ENCODE measurements at regions not wholly inside any gene's neighbourhood (a gene's known extent, or its start where the extent isn't known, plus 50 kb on each side); places are given as distances from the start of the nearest gene placed in this dataset.

DNA sequence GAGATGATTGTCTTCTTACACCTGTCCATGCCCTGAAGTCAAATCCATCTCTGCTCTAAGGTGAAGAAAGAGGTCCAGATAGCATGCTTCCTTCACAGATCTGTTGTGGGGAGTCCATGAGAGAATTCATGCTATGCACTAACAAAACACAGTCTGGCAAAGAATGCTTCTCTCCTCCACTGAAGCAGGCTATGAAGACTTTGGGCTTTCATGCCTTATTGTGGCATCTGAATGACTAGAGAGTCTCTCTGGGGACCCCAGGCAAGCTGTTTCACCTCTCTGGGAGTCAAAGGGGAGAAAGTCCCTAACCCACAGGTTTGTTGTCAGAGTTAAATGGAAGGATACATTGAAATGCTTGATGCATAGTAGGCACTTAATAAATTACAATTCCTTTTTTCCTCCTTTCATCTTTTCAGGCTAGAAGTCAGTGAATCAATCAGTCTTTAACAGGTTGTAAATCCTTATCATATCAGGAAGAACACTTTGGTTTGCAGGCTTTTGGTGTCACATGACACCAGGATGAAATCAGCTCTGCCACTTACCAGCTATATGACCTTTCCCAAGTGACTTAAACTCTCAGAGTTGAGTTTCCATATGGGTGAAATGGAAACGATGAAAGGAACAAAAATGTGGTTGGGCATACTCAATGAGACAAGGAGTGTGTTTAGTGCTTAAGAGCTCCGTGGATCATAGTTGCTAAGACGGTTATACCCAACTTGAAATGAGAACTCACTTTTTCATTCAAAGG, 200.1 kb upstream of the DAB1 start:
- no peaks in the 10 kb centered on the region for H3K4me1 Mint-ChIP-seq (ENCODE audit: low read depth)
- no peak for TF ChIP-seq CTCF (IDR thresholded peaks at IDR 0.05)
- intact Hi-C loops (cut with micrococcal nuclease): no loop called here

GRCh38 chr1:57623039-57623790, 199.4 kb upstream of the DAB1 start:
- no peaks in the 10 kb centered on the region for H3K4me1 Mint-ChIP-seq (ENCODE audit: low read depth)

More for the DNA sequence above, 200.1 kb upstream of the DAB1 start:
- no peaks in the 10 kb centered on the region for H3K27me3 Mint-ChIP-seq
- no peak overlapping the region for H3K27ac Mint-ChIP-seq
- CTCF ChIA-PET: no interaction called here
- no peak overlapping the region for H3K4me3 Mint-ChIP-seq
- ATAC-seq: no peak
- POLR2A ChIA-PET: no interaction called here
- no peak for DNase-seq
- no peaks in the 10 kb centered on the region for H3K9me3 Mint-ChIP-seq
- no peaks in the 10 kb centered on the region for H3K36me3 Mint-ChIP-seq (ENCODE audit: low read depth)

GRCh38 chr1:57621776-57622175, 197.9 kb upstream of the DAB1 start:
- peaks cover 3% of the 10 kb centered on the region for H3K27me3 Mint-ChIP-seq
- no peak for ATAC-seq

More at GRCh38 chr1:57623039-57623790, 199.4 kb upstream of the DAB1 start:
- DNase-seq: peak; percentile 2
- H3K9me3 Mint-ChIP-seq: no peaks in the 10 kb centered on the region
- no peak overlapping the region for H3K4me3 Mint-ChIP-seq
- no peaks in the 10 kb centered on the region for H3K27me3 Mint-ChIP-seq
- TF ChIP-seq CTCF (IDR thresholded peaks at IDR 0.05): no peak
- H3K27ac Mint-ChIP-seq: no peak overlapping the region
- peak; percentile 39 for ATAC-seq
- ChIA-PET CTCF (interaction anchor here (0.6 kb wide), 1 partner anchor 31 kb away, joined by 5 read pairs; no protein-coding TSS in a partner anchor), POLR2A (no interaction called here)
- H3K36me3 Mint-ChIP-seq (ENCODE audit: low read depth): no peaks in the 10 kb centered on the region
- intact Hi-C loops (cut with micrococcal nuclease): no loop called here

GRCh38 chr1:57620605-57621004, 196.7 kb upstream of the DAB1 start:
- no peak overlapping the region for H3K4me3 Mint-ChIP-seq
- DNase-seq (no peak), ATAC-seq (no peak)
- peaks cover 4% of the 10 kb centered on the region for H3K4me1 Mint-ChIP-seq (ENCODE audit: low read depth)
- intact Hi-C loops (cut with micrococcal nuclease): no loop called here
- H3K27ac Mint-ChIP-seq: no peak overlapping the region
- H3K27me3 Mint-ChIP-seq: peaks cover 6% of the 10 kb centered on the region
- no peaks in the 10 kb centered on the region for H3K36me3 Mint-ChIP-seq (ENCODE audit: low read depth)
- TF ChIP-seq CTCF (IDR thresholded peaks at IDR 0.05): no peak
- CTCF ChIA-PET: no interaction called here
- H3K9me3 Mint-ChIP-seq: no peaks in the 10 kb centered on the region
- POLR2A ChIA-PET: no interaction called here

More at GRCh38 chr1:57621776-57622175, 197.9 kb upstream of the DAB1 start:
- no peak for TF ChIP-seq CTCF (IDR thresholded peaks at IDR 0.05)
- DNase-seq: no peak
- no peaks in the 10 kb centered on the region for H3K36me3 Mint-ChIP-seq (ENCODE audit: low read depth)
- CTCF ChIA-PET: no interaction called here
- H3K27ac Mint-ChIP-seq: no peak overlapping the region
- H3K4me3 Mint-ChIP-seq: no peak overlapping the region
- H3K4me1 Mint-ChIP-seq (ENCODE audit: low read depth): no peaks in the 10 kb centered on the region
- intact Hi-C loops (cut with micrococcal nuclease): no loop called here
- POLR2A ChIA-PET: no interaction called here
- no peaks in the 10 kb centered on the region for H3K9me3 Mint-ChIP-seq

DNA sequence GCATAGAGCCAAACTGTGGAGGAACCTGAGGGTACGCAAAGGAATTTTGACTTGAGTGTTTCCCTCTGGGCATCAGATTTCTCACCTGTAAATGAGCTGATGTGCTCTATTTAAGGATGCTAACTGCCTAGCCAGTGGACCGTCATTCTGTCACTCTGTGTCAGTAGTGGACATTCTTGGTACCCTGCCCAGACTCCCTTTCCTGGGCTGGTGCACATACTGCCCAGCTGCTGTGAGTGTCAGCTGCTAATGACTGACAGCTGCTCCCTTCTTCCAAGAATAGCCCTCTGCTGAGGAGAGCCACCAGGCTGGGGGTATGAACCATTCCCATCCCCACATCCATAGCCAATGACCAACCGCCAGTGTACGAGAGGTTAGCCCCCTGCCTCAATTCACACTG, 193.1 kb upstream of the DAB1 start:
- Mint-ChIP-seq H3K9me3 (no peaks in the 10 kb centered on the region), H3K27me3 (peaks cover 6% of the 10 kb centered on the region), H3K4me3 (no peak overlapping the region), H3K4me1 (ENCODE audit: low read depth) (peaks cover 4% of the 10 kb centered on the region), H3K27ac (no peak overlapping the region), H3K36me3 (ENCODE audit: low read depth) (no peaks in the 10 kb centered on the region)
- intact Hi-C loops (cut with micrococcal nuclease): no loop called here
- no peak for DNase-seq
- no peak for ATAC-seq
- POLR2A ChIA-PET: no interaction called here
- CTCF ChIA-PET: no interaction called here
- no peak for TF ChIP-seq CTCF (IDR thresholded peaks at IDR 0.05)
